Peyer's patch (tissue), 4 donors: ENCODE measurements at regions not wholly inside any gene's neighbourhood (a gene's known extent, or its start where the extent isn't known, plus 50 kb on each side); places are given as distances from the start of the nearest gene placed in this dataset.

Experiments
- CTCF ChIP-seq, 6 experiments: fragments of 450-650 bp in 4 of 6; fragments of 200-600 bp in 2 of 6; sonication (generic) in 1 of 6; IDR thresholded peaks; one replicate each; pipeline ENCODE4 v1.5.1; 2017 to 2019; ENCODE audit warnings: antibody characterized with exemption in 6 of 6, mild to moderate bottlenecking in 3 of 6, moderate library complexity in 1 of 6
- POLR2A ChIP-seq, 2 donors: fragments of 450-650 bp; IDR thresholded peaks; one replicate each; pipeline ENCODE4 v1.5.1; 2017; ENCODE audit warnings: antibody characterized with exemption in 2 of 2, mild to moderate bottlenecking in 2 of 2, moderate library complexity in 2 of 2

GRCh38 chr2:193371200-193371599 lies 1176.5 kb upstream of the TMEFF2 start:
- TF ChIP-seq CTCF (IDR thresholded peaks at IDR 0.05) (no peak), POLR2A (IDR thresholded peaks at IDR 0.05) (no peak)
